H9 (cell line): ENCODE measurements at regions not wholly inside any gene's neighbourhood (a gene's known extent, or its start where the extent isn't known, plus 50 kb on each side); places are given as distances from the start of the nearest gene placed in this dataset.

Experiments
- DNase-seq: peaks from one replicate; pipeline ENCODE4 v3.0.0-alpha.2; 2017
- H2AFZ ChIP-seq: one replicate; pipeline ENCODE4 v1.6.1; 2013; ENCODE audit warnings: mild to moderate bottlenecking, low read length, control low read depth, moderate library complexity
- H2AK5ac ChIP-seq: 2 replicates; pipeline ENCODE4 v1.6.1; 2013; ENCODE audit warnings: low read length, control low read depth, mixed read lengths; ENCODE audit not compliant: insufficient read length
- H2BK120ac ChIP-seq: one replicate; pipeline ENCODE4 v1.6.1; 2013; ENCODE audit warnings: low read depth, mild to moderate bottlenecking, low read length, control low read depth, inconsistent platforms; ENCODE audit not compliant: poor library complexity, severe bottlenecking
- H2BK12ac ChIP-seq: 2 replicates; pipeline ENCODE4 v1.6.1; 2013; ENCODE audit warnings: low read length, control low read depth, mixed read lengths, low read depth; ENCODE audit not compliant: insufficient read length
- H2BK15ac ChIP-seq: 2 replicates; pipeline ENCODE4 v1.6.1; 2013; ENCODE audit warnings: low read depth, low read length, control low read depth
- H2BK20ac ChIP-seq: one replicate; pipeline ENCODE4 v1.6.1; 2013; ENCODE audit warnings: low read depth, mild to moderate bottlenecking, low read length, control low read depth, inconsistent platforms; ENCODE audit not compliant: poor library complexity, severe bottlenecking
- H2BK5ac ChIP-seq: 2 replicates; pipeline ENCODE4 v1.6.1; 2013; ENCODE audit warnings: low read length, control low read depth, mixed read lengths; ENCODE audit not compliant: insufficient read length
- H3K14ac ChIP-seq: 2 replicates; pipeline ENCODE4 v1.6.1; 2013; ENCODE audit warnings: low read length, control low read depth; ENCODE audit not compliant: insufficient read depth
- H3K18ac ChIP-seq: 2 replicates; pipeline ENCODE4 v1.6.1; 2013; ENCODE audit warnings: low read depth, mild to moderate bottlenecking, mixed read lengths, low read length, control low read depth; ENCODE audit not compliant: insufficient read length
- H3K23ac ChIP-seq: 2 replicates; pipeline ENCODE4 v1.6.1; 2013; ENCODE audit warnings: low read length, control low read depth, mixed read lengths, low read depth; ENCODE audit not compliant: insufficient read length
- H3K23me2 ChIP-seq: 2 replicates; pipeline ENCODE4 v1.6.1; 2013; ENCODE audit warnings: low read depth, mild to moderate bottlenecking, mixed read lengths, low read length, control low read depth; ENCODE audit not compliant: insufficient read length, poor library complexity, severe bottlenecking
- H3K27ac ChIP-seq: 2 replicates; pipeline ENCODE4 v1.5.1; 2013; ENCODE audit warnings: low read length, control low read depth, mixed read lengths, low read depth; ENCODE audit not compliant: insufficient read length
- H3K27me3 ChIP-seq: 2 replicates; pipeline ENCODE4 v1.6.1; 2013; ENCODE audit warnings: low read length, control low read depth, inconsistent platforms; ENCODE audit not compliant: insufficient read depth
- H3K4ac ChIP-seq: 2 replicates; pipeline ENCODE4 v1.6.1; 2013; ENCODE audit warnings: low read depth, mild to moderate bottlenecking, control low read depth, inconsistent platforms, low read length, moderate library complexity
- H3K4me1 ChIP-seq: 2 replicates; pipeline ENCODE4 v1.6.1; 2013; ENCODE audit warnings: low read length, control low read depth, inconsistent platforms; ENCODE audit not compliant: insufficient read depth
- H3K4me2 ChIP-seq: 2 replicates; pipeline ENCODE4 v1.6.1; 2013; ENCODE audit warnings: low read length, control low read depth, mixed read lengths; ENCODE audit not compliant: insufficient read length, insufficient read depth
- H3K56ac ChIP-seq: 2 replicates; pipeline ENCODE4 v1.6.1; 2013; ENCODE audit warnings: low read depth, mild to moderate bottlenecking, mixed read lengths, low read length, control low read depth; ENCODE audit not compliant: insufficient read length
- H3K79me1 ChIP-seq: 2 replicates; pipeline ENCODE4 v1.6.1; 2013; ENCODE audit warnings: low read depth, mild to moderate bottlenecking, moderate library complexity, low read length, control low read depth, inconsistent platforms; ENCODE audit not compliant: insufficient read depth, poor library complexity, severe bottlenecking
- H3K79me2 ChIP-seq: 2 replicates; pipeline ENCODE4 v1.6.1; 2013; ENCODE audit warnings: low read length, control low read depth, inconsistent platforms; ENCODE audit not compliant: insufficient read depth
- H3K9ac ChIP-seq: 2 replicates; pipeline ENCODE4 v1.6.1; 2013; ENCODE audit warnings: low read length, control low read depth, mixed read lengths; ENCODE audit not compliant: insufficient read length; ENCODE audit errors: extremely low read depth
- H3K9me3 ChIP-seq: one replicate; pipeline ENCODE4 v1.6.1; 2013; ENCODE audit warnings: low read depth, low read length, inconsistent platforms; ENCODE audit not compliant: control insufficient read depth
- H3T11ph ChIP-seq: one replicate; pipeline ENCODE4 v1.6.1; 2013; ENCODE audit warnings: mild to moderate bottlenecking, low read length, control low read depth, inconsistent platforms
- H4K20me1 ChIP-seq: one replicate; pipeline ENCODE4 v1.6.1; 2013; ENCODE audit not compliant: control insufficient read depth, insufficient read length, insufficient read depth
- H4K5ac ChIP-seq: 2 replicates; pipeline ENCODE4 v1.6.1; 2013; ENCODE audit warnings: low read depth, mild to moderate bottlenecking, mixed read lengths, low read length, control low read depth; ENCODE audit not compliant: insufficient read length
- H4K8ac ChIP-seq: replicated peaks from 2 replicates; pipeline ENCODE4 v1.6.1; 2013; ENCODE audit warnings: low read length, control low read depth, mixed read lengths, low read depth; ENCODE audit not compliant: insufficient read length
- H4K91ac ChIP-seq: 2 replicates; pipeline ENCODE4 v1.6.1; 2013; ENCODE audit warnings: low read depth, mild to moderate bottlenecking, moderate library complexity, mixed read lengths, low read length, control low read depth; ENCODE audit not compliant: insufficient read length
- H3K27ac Mint-ChIP-seq, 3 experiments: 2 replicates in 2 of 3; 3 replicates in 1 of 3; pipeline ENCODE4 v1.8.0; 2020 to 2021; ENCODE audit warnings: mixed read lengths in 3 of 3, mild to moderate bottlenecking in 1 of 3, moderate library complexity in 1 of 3
- H3K27me3 Mint-ChIP-seq: 2 replicates; pipeline ENCODE4 v1.8.0; 2021; ENCODE audit warnings: low read depth, mild to moderate bottlenecking, moderate library complexity, mixed read lengths
- H3K36me3 Mint-ChIP-seq, 3 experiments: 2 replicates in 2 of 3; 3 replicates in 1 of 3; pipeline ENCODE4 v1.8.0; 2020 to 2021; ENCODE audit warnings: low read depth in 3 of 3, mixed read lengths in 3 of 3; ENCODE audit not compliant: insufficient read depth in 1 of 3
- H3K4me1 Mint-ChIP-seq, 2 experiments: 2 replicates each; pipeline ENCODE4 v1.8.0; 2020; ENCODE audit warnings: mixed read lengths in 2 of 2
- H3K4me3 Mint-ChIP-seq, 2 experiments: 2 replicates in 1 of 2; 3 replicates in 1 of 2; pipeline ENCODE4 v1.8.0; 2020 to 2021; ENCODE audit warnings: mild to moderate bottlenecking in 2 of 2, mixed read lengths in 2 of 2, moderate library complexity in 1 of 2
- H3K9me3 Mint-ChIP-seq, 2 experiments: 2 replicates in 1 of 2; 3 replicates in 1 of 2; pipeline ENCODE4 v1.8.0; 2020; ENCODE audit warnings: mild to moderate bottlenecking in 2 of 2, mixed read lengths in 2 of 2, moderate library complexity in 1 of 2
- WGBS: extraction: QIAGEN DNeasy Blood & Tissue Kit; methylation state at CpG from one replicate; pipeline ENCODE4 v1.1.7; 2013; ENCODE audit warnings: missing lambda C conversion rate, low lambda C conversion rate, mixed read lengths; ENCODE audit not compliant: insufficient read length; ENCODE audit errors: extremely low coverage; 5-methylcytosine and 5-hydroxymethylcytosine counted together
- TF ChIP-seq, protein P1 (sequence below): fragments of 200-600 bp; sonication (generic); conservative IDR thresholded peaks from 3 replicates; pipeline ENCODE4 v1.8.0; 2021; ENCODE audit warnings: antibody characterized with exemption, mild to moderate bottlenecking

DNA sequence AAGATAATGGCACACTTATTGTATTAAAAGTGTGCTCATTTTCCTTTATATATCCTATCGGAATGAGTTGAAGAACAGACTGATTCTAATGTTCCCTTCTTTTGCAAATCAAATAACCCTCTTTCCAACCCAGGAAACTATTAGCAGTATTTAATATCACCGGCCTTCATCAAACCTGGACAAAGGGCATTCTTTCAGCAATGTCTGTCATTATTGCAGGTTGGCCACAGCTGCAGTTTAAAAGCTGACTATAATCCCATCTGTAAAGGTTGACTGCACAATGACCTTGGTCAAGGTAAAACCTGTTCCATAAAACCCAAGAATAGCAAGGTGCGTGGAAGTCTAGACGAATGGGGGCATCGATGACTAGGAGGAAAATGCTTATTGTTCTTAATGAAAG, 472.3 kb upstream of the SOX5 start:
- Histone ChIP-seq H3K18ac (no peak overlapping the region), H3K4me1 (0 out of 2 replicates have a peak, but pooled peaks cover 2% of the 10 kb centered on the region), H3K79me1 (no peaks in the 10 kb centered on the region), H3K79me2 (no peaks in the 10 kb centered on the region), H4K20me1 (no peaks in the 10 kb centered on the region), H3K27ac (no peak overlapping the region), H2AFZ (no peak overlapping the region), H3K14ac (no peak overlapping the region), H2BK5ac (no peak overlapping the region), H3K56ac (no peak overlapping the region), H4K91ac (no peak overlapping the region), H3K9ac (no peak overlapping the region), H4K8ac (no peak overlapping the region), H2AK5ac (no peak overlapping the region), H2BK12ac (no peak overlapping the region), H3T11ph (no peak overlapping the region), H3K4ac (no peak overlapping the region), H2BK20ac (no peak overlapping the region), H2BK15ac (no peak overlapping the region), H3K4me2 (no peak overlapping the region), H3K23ac (no peak overlapping the region), H3K23me2 (no peaks in the 10 kb centered on the region), H3K27me3 (no peaks in the 10 kb centered on the region), H3K9me3 (no peaks in the 10 kb centered on the region), H4K5ac (no peak overlapping the region), H2BK120ac (no peak overlapping the region)
- TF ChIP-seq, protein P1, sequence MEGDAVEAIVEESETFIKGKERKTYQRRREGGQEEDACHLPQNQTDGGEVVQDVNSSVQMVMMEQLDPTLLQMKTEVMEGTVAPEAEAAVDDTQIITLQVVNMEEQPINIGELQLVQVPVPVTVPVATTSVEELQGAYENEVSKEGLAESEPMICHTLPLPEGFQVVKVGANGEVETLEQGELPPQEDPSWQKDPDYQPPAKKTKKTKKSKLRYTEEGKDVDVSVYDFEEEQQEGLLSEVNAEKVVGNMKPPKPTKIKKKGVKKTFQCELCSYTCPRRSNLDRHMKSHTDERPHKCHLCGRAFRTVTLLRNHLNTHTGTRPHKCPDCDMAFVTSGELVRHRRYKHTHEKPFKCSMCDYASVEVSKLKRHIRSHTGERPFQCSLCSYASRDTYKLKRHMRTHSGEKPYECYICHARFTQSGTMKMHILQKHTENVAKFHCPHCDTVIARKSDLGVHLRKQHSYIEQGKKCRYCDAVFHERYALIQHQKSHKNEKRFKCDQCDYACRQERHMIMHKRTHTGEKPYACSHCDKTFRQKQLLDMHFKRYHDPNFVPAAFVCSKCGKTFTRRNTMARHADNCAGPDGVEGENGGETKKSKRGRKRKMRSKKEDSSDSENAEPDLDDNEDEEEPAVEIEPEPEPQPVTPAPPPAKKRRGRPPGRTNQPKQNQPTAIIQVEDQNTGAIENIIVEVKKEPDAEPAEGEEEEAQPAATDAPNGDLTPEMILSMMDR = no peak
- Mint-ChIP-seq H3K4me3 (no peak overlapping the region), H3K36me3 (peaks cover 0 to 5% (median 3%) of the 10 kb centered on the region in 3 experiments; a peak in 3 of 7 replicates), H3K4me1 (peaks cover 7 to 24% of the 10 kb centered on the region in 2 experiments), H3K27ac (no peak overlapping the region), H3K9me3 (no peaks in the 10 kb centered on the region), H3K27me3 (no peaks in the 10 kb centered on the region)
- DNase-seq = no peak
- no CpG with 5 or more reads among the region's 5 CpGs for WGBS
